HepG2 (cell line): ENCODE measurements at regions not wholly inside any gene's neighbourhood (a gene's known extent, or its start where the extent isn't known, plus 50 kb on each side); places are given as distances from the start of the nearest gene placed in this dataset.

ENCODE experiments used
- ARHGAP35 ChIP-seq: sonication (generic); formaldehyde crosslinking; IDR thresholded peaks from 2 replicates; pipeline ENCODE4 v1.9.0; 2022; ENCODE audit warnings: mild to moderate bottlenecking, inconsistent platforms, moderate library complexity, missing genetic modification reagents, borderline replicate concordance
- SNAI1 ChIP-seq: sonication (generic); formaldehyde crosslinking; IDR thresholded peaks from 2 replicates; pipeline ENCODE4 v1.5.0; 2020; ENCODE audit warnings: mild to moderate bottlenecking, missing genetic modification reagents, borderline replicate concordance
- SNAPC2 ChIP-seq: sonication (generic); formaldehyde crosslinking; IDR thresholded peaks from 2 replicates; pipeline ENCODE4 v1.8.1; 2022; ENCODE audit warnings: mild to moderate bottlenecking, missing genetic modification reagents
- SOX6 ChIP-seq, 2 experiments: fragments of 450-650 bp in 1 of 2; sonication (generic) in 1 of 2; formaldehyde crosslinking in 1 of 2; IDR thresholded peaks; 2 replicates each; pipeline versions ENCODE4 v1.4.0 to v1.6.1; 2017 to 2020; ENCODE audit warnings: antibody characterized with exemption in 1 of 2, mild to moderate bottlenecking in 1 of 2, missing genetic modification reagents in 1 of 2
- TBL1XR1 ChIP-seq: fragments of 150-350 bp; IDR thresholded peaks from 2 replicates; pipeline ENCODE4 v1.6.1; 2014; ENCODE audit warnings: borderline replicate concordance, low read length; ENCODE audit not compliant: partially characterized antibody
- ZNF256 ChIP-seq: sonication (generic); formaldehyde crosslinking; conservative IDR thresholded peaks from 2 replicates; pipeline ENCODE4 v1.4.0; 2020; ENCODE audit warnings: missing genetic modification reagents
- ZNF563 ChIP-seq: sonication (generic); formaldehyde crosslinking; IDR thresholded peaks from 2 replicates; pipeline ENCODE4 v1.8.0; 2022; ENCODE audit warnings: mild to moderate bottlenecking, moderate library complexity, missing genetic modification reagents
- TF ChIP-seq, protein P1 (sequence below), 2 experiments: IDR thresholded peaks; 2 replicates each; pipeline ENCODE4 v1.6.1; 2011 to 2012; ENCODE audit warnings: low read length in 2 of 2, borderline replicate concordance in 1 of 2, low read depth in 1 of 2, mild to moderate bottlenecking in 1 of 2, moderate library complexity in 1 of 2
- TF ChIP-seq, protein P2 (sequence below): sonication (generic); formaldehyde crosslinking; IDR thresholded peaks from 2 replicates; pipeline ENCODE4 v1.9.0; 2022; ENCODE audit warnings: low read depth, missing genetic modification reagents
- TF ChIP-seq, protein P3 (sequence below): sonication (generic); formaldehyde crosslinking; IDR thresholded peaks from 2 replicates; pipeline ENCODE4 v1.4.0; 2020; ENCODE audit warnings: mild to moderate bottlenecking, missing genetic modification reagents
- TF ChIP-seq, protein P4 (sequence below): IDR thresholded peaks from 2 replicates; pipeline ENCODE4 v1.6.1; 2016; ENCODE audit warnings: low read depth, borderline replicate concordance

DNA sequence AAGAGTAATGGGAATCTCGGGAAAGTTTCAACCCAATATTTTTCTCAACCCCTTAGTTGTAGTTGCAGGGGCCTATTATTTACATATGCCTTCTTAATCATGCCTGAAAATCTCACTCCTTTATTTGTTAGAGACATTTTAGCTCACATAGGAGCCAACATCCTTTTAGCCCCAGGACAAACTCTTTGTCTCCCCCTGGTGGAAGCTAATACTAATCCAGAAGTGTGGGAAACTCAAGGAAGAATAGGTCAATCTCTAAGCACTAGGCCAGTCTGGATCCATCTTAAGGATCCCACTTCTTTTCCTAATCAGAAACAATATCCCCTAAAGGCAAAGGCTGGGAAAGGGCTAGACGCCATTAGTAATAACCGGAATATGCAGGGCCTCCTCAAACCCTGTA, 550.9 kb upstream of the PKDCC start (continued):
- TF ChIP-seq, protein P1, sequence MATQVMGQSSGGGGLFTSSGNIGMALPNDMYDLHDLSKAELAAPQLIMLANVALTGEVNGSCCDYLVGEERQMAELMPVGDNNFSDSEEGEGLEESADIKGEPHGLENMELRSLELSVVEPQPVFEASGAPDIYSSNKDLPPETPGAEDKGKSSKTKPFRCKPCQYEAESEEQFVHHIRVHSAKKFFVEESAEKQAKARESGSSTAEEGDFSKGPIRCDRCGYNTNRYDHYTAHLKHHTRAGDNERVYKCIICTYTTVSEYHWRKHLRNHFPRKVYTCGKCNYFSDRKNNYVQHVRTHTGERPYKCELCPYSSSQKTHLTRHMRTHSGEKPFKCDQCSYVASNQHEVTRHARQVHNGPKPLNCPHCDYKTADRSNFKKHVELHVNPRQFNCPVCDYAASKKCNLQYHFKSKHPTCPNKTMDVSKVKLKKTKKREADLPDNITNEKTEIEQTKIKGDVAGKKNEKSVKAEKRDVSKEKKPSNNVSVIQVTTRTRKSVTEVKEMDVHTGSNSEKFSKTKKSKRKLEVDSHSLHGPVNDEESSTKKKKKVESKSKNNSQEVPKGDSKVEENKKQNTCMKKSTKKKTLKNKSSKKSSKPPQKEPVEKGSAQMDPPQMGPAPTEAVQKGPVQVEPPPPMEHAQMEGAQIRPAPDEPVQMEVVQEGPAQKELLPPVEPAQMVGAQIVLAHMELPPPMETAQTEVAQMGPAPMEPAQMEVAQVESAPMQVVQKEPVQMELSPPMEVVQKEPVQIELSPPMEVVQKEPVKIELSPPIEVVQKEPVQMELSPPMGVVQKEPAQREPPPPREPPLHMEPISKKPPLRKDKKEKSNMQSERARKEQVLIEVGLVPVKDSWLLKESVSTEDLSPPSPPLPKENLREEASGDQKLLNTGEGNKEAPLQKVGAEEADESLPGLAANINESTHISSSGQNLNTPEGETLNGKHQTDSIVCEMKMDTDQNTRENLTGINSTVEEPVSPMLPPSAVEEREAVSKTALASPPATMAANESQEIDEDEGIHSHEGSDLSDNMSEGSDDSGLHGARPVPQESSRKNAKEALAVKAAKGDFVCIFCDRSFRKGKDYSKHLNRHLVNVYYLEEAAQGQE (IDR thresholded peaks at IDR 0.05; ENCODE audit: borderline replicate concordance in 1 of 2, low read depth in 1 of 2, low read length in 2 of 2), result no peak
- TF ChIP-seq ARHGAP35 (CRISPR knock-in tag) (no peak), SNAI1 (no peak), ZNF256 (CRISPR knock-in tag) (no peak), SNAPC2 (CRISPR knock-in tag) (no peak), TBL1XR1 (no peak), ZNF563 (CRISPR knock-in tag) (no peak), SOX6 (IDR thresholded peaks at IDR 0.05) (no peak), SOX6 (CRISPR knock-in tag; IDR thresholded peaks at IDR 0.05) (no peak)
- TF ChIP-seq, protein P2, sequence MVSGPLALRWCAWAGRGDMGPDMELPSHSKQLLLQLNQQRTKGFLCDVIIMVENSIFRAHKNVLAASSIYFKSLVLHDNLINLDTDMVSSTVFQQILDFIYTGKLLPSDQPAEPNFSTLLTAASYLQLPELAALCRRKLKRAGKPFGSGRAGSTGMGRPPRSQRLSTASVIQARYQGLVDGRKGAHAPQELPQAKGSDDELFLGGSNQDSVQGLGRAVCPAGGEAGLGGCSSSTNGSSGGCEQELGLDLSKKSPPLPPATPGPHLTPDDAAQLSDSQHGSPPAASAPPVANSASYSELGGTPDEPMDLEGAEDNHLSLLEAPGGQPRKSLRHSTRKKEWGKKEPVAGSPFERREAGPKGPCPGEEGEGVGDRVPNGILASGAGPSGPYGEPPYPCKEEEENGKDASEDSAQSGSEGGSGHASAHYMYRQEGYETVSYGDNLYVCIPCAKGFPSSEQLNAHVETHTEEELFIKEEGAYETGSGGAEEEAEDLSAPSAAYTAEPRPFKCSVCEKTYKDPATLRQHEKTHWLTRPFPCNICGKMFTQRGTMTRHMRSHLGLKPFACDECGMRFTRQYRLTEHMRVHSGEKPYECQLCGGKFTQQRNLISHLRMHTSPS (CRISPR knock-in tag), result no peak
- TF ChIP-seq, protein P3, sequence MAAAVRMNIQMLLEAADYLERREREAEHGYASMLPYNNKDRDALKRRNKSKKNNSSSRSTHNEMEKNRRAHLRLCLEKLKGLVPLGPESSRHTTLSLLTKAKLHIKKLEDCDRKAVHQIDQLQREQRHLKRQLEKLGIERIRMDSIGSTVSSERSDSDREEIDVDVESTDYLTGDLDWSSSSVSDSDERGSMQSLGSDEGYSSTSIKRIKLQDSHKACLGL (CRISPR knock-in tag), result no peak
- TF ChIP-seq, protein P4, sequence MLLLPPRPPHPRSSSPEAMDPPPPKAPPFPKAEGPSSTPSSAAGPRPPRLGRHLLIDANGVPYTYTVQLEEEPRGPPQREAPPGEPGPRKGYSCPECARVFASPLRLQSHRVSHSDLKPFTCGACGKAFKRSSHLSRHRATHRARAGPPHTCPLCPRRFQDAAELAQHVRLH (CRISPR knock-in tag), result no peak
